ENCODE measurements at regions not wholly inside any gene's neighbourhood (a gene's known extent, or its start where the extent isn't known, plus 50 kb on each side); places are given as distances from the start of the nearest gene placed in this dataset.

DNA sequence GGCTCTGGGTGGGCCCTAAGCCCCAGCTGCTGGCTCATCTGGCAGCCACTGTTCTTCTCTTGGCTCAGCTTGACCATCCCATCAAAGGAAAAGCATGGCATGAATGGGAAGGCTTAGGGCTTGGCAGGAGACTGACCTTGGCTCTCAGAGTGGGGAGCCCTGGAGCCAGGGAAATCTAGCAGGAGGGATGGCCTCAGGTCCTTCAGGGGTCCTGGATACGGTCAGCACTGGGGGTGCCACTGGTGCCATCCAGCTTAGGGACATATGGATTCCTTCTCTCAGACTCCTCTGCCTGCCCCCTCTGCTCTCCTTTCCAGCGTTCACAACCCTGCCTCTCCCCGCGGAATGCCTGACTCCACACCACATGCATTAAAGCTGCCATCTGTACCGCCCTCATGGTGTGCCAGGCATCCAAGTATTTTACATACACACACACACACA, 165.5 kb upstream of the HAAO start:
- no peak for DNase-seq
- no peak overlapping the region for H3K4me3 ChIP-seq
- no peak for TF ChIP-seq CTCF (IDR thresholded peaks at IDR 0.05)
- H3K9ac ChIP-seq (ENCODE audit: low read depth in 2 of 2, low read length in 2 of 2) = no peak overlapping the region
- H3K36me3 ChIP-seq = no peaks in the 10 kb centered on the region
- intact Hi-C loops (cut with DNase I) = loop anchor here (10.0 kb wide), 1 partner anchor 577 kb away; no protein-coding TSS in a partner anchor
- no peak overlapping the region for H3K27ac ChIP-seq
- H3K9me3 ChIP-seq = no peaks in the 10 kb centered on the region
- peaks cover 14% of the 10 kb centered on the region for H3K4me1 ChIP-seq
- H3K27me3 ChIP-seq = no peaks in the 10 kb centered on the region

GRCh38 chr2:42957109-42957860, 164.9 kb upstream of the HAAO start:
- DNase-seq = no peak
- no peaks in the 10 kb centered on the region for H3K9me3 ChIP-seq
- H3K36me3 ChIP-seq = no peaks in the 10 kb centered on the region
- H3K9ac ChIP-seq (ENCODE audit: low read depth in 2 of 2, low read length in 2 of 2) = no peak overlapping the region
- TF ChIP-seq CTCF (IDR thresholded peaks at IDR 0.05) = no peak
- peak overlapping the region; percentile 23 for H3K27ac ChIP-seq
- H3K4me1 ChIP-seq = peaks cover 14% of the 10 kb centered on the region
- no peaks in the 10 kb centered on the region for H3K27me3 ChIP-seq
- intact Hi-C loops (cut with DNase I) = loop anchor here (10.0 kb wide), 1 partner anchor 578 kb away; no protein-coding TSS in a partner anchor
- no peak overlapping the region for H3K4me3 ChIP-seq

DNA sequence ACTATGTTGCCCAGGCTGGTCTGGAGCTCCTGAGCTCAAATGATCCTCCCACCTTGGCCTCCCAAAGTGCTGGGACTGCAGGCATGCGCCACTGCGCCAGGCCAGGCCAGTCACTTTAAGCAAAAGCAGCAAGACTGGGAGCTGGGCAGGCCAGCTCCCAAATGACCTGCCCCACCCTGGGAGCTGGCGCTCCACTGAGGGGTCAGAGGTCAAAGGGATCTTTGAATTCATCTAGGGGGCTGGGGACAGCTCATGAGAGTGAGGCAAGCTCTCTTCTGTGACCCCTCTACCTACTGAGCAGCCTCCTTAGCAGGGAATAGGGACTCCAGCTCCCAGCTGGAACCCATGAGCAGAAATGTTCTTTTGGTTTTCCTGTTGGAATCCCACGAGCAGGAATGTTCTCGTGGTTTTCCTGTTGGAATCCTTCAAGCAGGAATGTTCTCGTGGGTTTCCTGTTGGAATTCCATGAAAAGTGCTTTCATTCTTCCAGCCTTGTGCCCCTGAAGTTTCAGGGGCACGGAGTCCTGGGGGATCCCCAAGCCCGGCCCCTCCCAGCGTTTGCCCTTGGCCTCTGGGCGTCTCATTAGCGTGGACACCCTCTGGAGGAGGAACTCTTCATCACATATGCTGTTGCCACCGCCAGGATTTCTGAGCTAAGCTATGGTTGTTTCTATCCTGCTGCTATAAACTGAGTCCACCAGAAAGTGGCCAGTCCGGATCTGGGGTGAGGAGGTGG, 162.0 kb upstream of the HAAO start:
- TF ChIP-seq CTCF (IDR thresholded peaks at IDR 0.05) = no peak
- H3K4me1 ChIP-seq = peaks cover 14% of the 10 kb centered on the region
- DNase-seq = no peak
- no peaks in the 10 kb centered on the region for H3K27me3 ChIP-seq
- no peak overlapping the region for H3K4me3 ChIP-seq
- no peak overlapping the region for H3K27ac ChIP-seq
- H3K36me3 ChIP-seq = no peaks in the 10 kb centered on the region
- intact Hi-C loops (cut with DNase I) = loop anchor here (10.0 kb wide), 1 partner anchor 580 kb away; no protein-coding TSS in a partner anchor
- peak overlapping the region in 1 of 2 donors; percentile 46 for H3K9ac ChIP-seq (ENCODE audit: low read depth in 2 of 2, low read length in 2 of 2)
- no peaks in the 10 kb centered on the region for H3K9me3 ChIP-seq

DNA sequence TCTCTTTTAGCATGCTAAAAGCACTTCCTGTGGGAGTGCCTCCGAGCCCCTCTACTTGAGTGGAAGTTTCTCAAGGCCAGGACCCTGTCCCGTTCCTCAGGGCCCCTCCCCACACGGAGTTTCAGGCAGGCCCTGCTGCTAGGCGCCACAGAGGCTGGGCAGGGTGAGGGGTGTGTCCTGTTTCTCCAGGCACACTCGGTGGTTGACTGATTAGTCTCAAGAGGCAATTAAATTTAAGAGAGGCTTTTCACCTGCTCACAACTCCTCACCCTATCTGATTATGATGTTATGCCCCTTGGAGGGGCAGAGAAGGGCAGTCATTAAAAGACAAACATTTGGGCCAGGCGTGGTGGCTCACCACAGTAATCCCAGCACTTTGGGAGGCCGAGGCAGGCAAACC, 160.8 kb upstream of the HAAO start:
- peaks cover 14% of the 10 kb centered on the region for H3K4me1 ChIP-seq
- H3K9me3 ChIP-seq = no peaks in the 10 kb centered on the region
- intact Hi-C loops (cut with DNase I) = loop anchor here (10.0 kb wide), 1 partner anchor 582 kb away; no protein-coding TSS in a partner anchor
- H3K4me3 ChIP-seq = no peak overlapping the region
- H3K27ac ChIP-seq = no peak overlapping the region
- H3K36me3 ChIP-seq = no peaks in the 10 kb centered on the region
- no peak overlapping the region for H3K9ac ChIP-seq (ENCODE audit: low read depth in 2 of 2, low read length in 2 of 2)
- no peak for TF ChIP-seq CTCF (IDR thresholded peaks at IDR 0.05)
- H3K27me3 ChIP-seq = no peaks in the 10 kb centered on the region
- DNase-seq = no peak

DNA sequence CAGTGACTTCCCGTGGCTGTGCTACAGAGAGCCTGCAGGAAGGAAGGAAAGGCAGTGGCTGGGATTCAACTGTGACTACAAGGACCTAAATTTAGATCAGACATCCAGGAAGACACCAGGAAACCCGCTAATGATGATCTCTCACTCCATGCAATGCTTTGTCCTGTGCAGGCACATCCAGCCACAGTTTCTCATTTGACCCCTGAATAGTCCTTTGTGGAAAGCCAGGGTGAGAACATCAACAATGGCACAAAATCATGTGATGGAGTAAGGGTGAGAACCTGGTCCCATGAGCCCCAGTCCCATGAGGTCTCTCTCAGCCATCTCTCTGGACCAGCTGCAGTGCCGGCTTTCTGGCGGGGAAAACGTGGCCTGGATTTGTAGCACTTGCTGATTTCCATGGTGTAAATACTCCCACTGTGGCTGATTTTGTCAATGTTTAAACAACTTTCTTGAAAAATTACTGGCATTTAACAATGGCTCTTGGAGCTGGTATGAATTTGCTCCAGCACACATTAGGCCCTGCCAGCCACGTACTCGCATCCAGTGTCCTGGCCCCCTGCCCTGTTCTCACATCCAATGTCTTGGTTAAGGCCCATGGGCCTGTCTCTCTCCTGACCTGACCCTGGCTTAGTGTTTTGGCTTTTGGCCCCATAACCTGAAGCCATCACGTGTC, 159.0 kb upstream of the HAAO start:
- Histone ChIP-seq H3K4me3 (no peak overlapping the region), H3K4me1 (peaks cover 14% of the 10 kb centered on the region), H3K9me3 (no peaks in the 10 kb centered on the region), H3K9ac (ENCODE audit: low read depth in 2 of 2, low read length in 2 of 2) (no peak overlapping the region), H3K36me3 (no peaks in the 10 kb centered on the region), H3K27ac (no peak overlapping the region), H3K27me3 (no peaks in the 10 kb centered on the region)
- no peak for DNase-seq
- intact Hi-C loops (cut with DNase I) = loop anchor here (10.0 kb wide), 1 partner anchor 583 kb away; no protein-coding TSS in a partner anchor
- TF ChIP-seq CTCF (IDR thresholded peaks at IDR 0.05) = no peak
